ENCODE measurements at regions not wholly inside any gene's neighbourhood (a gene's known extent, or its start where the extent isn't known, plus 50 kb on each side); places are given as distances from the start of the nearest gene placed in this dataset.

DNA sequence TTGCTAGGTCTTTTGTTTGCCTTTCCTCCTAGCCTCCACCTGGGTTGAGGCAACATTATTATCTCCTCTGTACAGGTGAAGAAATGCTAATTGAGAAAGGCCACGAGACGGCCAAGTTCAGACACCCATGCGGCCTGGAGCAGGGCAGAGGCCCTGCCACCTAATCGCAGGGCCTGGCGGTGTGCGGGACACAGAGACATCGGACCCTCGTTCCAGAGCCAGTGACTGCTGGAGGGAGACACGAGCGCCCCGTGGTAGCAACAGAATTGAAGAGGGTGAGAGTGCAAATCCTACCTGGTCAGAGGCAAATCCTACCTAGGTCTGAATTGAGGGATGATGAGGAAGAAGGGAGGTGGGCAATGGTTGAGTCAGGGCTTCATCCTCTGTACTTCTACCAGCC lies 113.8 kb upstream of the MEF2A start:
- TF ChIP-seq, protein P1, sequence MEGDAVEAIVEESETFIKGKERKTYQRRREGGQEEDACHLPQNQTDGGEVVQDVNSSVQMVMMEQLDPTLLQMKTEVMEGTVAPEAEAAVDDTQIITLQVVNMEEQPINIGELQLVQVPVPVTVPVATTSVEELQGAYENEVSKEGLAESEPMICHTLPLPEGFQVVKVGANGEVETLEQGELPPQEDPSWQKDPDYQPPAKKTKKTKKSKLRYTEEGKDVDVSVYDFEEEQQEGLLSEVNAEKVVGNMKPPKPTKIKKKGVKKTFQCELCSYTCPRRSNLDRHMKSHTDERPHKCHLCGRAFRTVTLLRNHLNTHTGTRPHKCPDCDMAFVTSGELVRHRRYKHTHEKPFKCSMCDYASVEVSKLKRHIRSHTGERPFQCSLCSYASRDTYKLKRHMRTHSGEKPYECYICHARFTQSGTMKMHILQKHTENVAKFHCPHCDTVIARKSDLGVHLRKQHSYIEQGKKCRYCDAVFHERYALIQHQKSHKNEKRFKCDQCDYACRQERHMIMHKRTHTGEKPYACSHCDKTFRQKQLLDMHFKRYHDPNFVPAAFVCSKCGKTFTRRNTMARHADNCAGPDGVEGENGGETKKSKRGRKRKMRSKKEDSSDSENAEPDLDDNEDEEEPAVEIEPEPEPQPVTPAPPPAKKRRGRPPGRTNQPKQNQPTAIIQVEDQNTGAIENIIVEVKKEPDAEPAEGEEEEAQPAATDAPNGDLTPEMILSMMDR (IDR thresholded peaks at IDR 0.05; ENCODE audit: poor library complexity): no peak
- TF ChIP-seq EZH2 (IDR thresholded peaks at IDR 0.05; ENCODE audit: borderline replicate concordance): no peak
